Spleen (tissue), 11 donors: ENCODE measurements at regions not wholly inside any gene's neighbourhood (a gene's known extent, or its start where the extent isn't known, plus 50 kb on each side); places are given as distances from the start of the nearest gene placed in this dataset.

Source experiments
- DNase-seq: peaks from one replicate; pipeline ENCODE4 v3.0.0-alpha.2; 2020
- H3K27ac ChIP-seq, 8 donors: fragments of 200-600 bp; sonication (generic) in 7 of 8; 1 replicate in 4 of 8; 2 replicates in 4 of 8; pipeline versions ENCODE4 v1.5.0 to v1.8.0; 2016 to 2021; ENCODE audit warnings: inconsistent platforms in 4 of 8, mild to moderate bottlenecking in 4 of 8, moderate library complexity in 1 of 8
- H3K27me3 ChIP-seq, 7 donors: fragments of 200-600 bp; sonication (generic) in 6 of 7; replicated peaks in 1 of 7; 1 replicate in 4 of 7; 2 replicates in 3 of 7; pipeline versions ENCODE4 v1.5.0 to v1.8.0; 2016 to 2021; ENCODE audit warnings: inconsistent platforms in 3 of 7, mild to moderate bottlenecking in 1 of 7
- H3K36me3 ChIP-seq, 6 donors: fragments of 200-600 bp; sonication (generic) in 5 of 6; 1 replicate in 4 of 6; 2 replicates in 2 of 6; pipeline versions ENCODE4 v1.5.0 to v1.8.0; 2016 to 2021; ENCODE audit warnings: inconsistent platforms in 2 of 6
- H3K4me1 ChIP-seq, 6 donors: fragments of 200-600 bp; sonication (generic) in 5 of 6; 1 replicate in 3 of 6; 2 replicates in 3 of 6; pipeline versions ENCODE4 v1.5.0 to v1.8.0; 2016 to 2021; ENCODE audit warnings: inconsistent platforms in 3 of 6
- H3K4me3 ChIP-seq, 8 donors: fragments of 200-600 bp; sonication (generic) in 7 of 8; 1 replicate in 4 of 8; 2 replicates in 4 of 8; pipeline versions ENCODE4 v1.5.0 to v1.8.0; 2016 to 2021; ENCODE audit warnings: inconsistent platforms in 4 of 8, mild to moderate bottlenecking in 4 of 8, moderate library complexity in 2 of 8
- H3K9me3 ChIP-seq, 8 donors: fragments of 200-600 bp; sonication (generic) in 7 of 8; 1 replicate in 4 of 8; 2 replicates in 4 of 8; pipeline versions ENCODE4 v1.5.0 to v1.8.0; 2016 to 2021; ENCODE audit warnings: inconsistent platforms in 4 of 8
- POLR2A ChIP-seq, 3 donors: fragments of 450-650 bp; IDR thresholded peaks; one replicate each; pipeline ENCODE4 v1.5.1; 2017; ENCODE audit warnings: antibody characterized with exemption in 3 of 3, mild to moderate bottlenecking in 1 of 3
- POLR2AphosphoS5 ChIP-seq, 3 donors: sonication (generic); formaldehyde crosslinking; IDR thresholded peaks; one replicate each; pipeline ENCODE4 v1.5.1; 2017; ENCODE audit warnings: antibody characterized with exemption in 3 of 3
- WGBS, 5 donors: extraction: QIAGEN DNeasy Blood & Tissue Kit in 3 of 5; methylation state at CpG; one replicate each; pipeline versions ENCODE4 v1.1.5 to v1.1.7; 2013 to 2018; 5-methylcytosine and 5-hydroxymethylcytosine counted together
- intact Hi-C: fragments of 100-400 bp; cut with DNase I; formaldehyde crosslinking; loops from one replicate; pipeline ENCODE4 v1.15.0; 2023; ENCODE audit warnings: low total_unique reads
- TF ChIP-seq, protein P1 (sequence below), 11 experiments: fragments of 200-600 bp in 7 of 11; fragments of 450-650 bp in 4 of 11; sonication (generic) in 4 of 11; IDR thresholded peaks in 8 of 11; conservative IDR thresholded peaks in 3 of 11; 1 replicate in 7 of 11; 2 replicates in 4 of 11; pipeline versions ENCODE4 v1.4.0 to v1.8.0; 2016 to 2021; ENCODE audit warnings: antibody characterized with exemption in 11 of 11, inconsistent platforms in 4 of 11, mild to moderate bottlenecking in 1 of 11
- donor health status: healthy with polysubstance abuse.
- donor health status: DM: no; HTN: no; CAD: no; lungs with moderate emphysema.
- donor health status: DM: no; HTN: no; CAD: no.
- donor health status: Bipolar disorder and iron deficiency.
- donor health status: healthy.
- donor health status: DM: no; HTN: no; CAD: no.
- donor health status: DM: yes; HTN: yes; CAD: no.

DNA sequence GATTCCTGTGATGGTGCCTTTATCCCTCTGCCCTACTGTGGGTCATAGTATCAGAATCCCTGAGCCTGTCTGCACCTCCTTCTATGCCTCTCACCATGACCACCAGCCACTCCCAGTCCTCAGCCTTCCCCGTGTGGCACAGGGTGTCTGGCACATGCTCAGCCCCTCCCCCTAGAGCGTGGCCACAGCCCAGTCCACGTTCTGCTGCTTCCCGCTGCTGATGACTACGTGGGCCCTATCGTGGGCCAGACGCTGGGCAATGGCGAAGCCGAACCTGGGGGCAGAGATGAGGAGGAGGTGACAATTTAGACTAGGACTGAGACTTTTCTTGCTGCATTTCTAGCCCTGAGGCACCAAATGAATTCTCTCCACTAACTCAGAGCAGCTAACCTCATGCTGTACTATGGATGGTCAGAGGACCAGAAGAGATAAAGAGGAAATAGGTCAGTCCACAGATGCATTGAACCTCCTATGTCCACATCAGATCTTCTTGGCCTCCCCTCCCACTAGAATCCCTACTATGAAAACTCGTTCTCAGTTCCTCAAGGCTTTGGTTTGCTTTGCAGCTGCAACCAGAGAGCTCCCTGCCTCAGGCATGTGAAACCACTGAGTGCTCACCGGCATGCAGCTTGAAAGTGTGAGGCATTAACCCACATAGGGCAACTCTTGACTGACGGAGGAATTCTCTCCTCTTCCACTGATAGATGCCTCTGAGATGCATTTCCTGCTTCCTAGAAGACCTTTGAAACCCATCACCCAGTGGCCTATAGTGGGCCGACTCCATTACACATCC lies 126.3 kb upstream of the DHRS4 start:
- 73 to 88% (median 88%) methylated on average over 13 of the region's 13 CpGs for WGBS, 5 donors
- Histone ChIP-seq H3K27ac (no peak overlapping the region), H3K36me3 (no peaks in the 10 kb centered on the region), H3K4me3 (no peak overlapping the region), H3K4me1 (peaks cover 0 to 21% (median 5%) of the 10 kb centered on the region in 6 donors), H3K9me3 (no peaks in the 10 kb centered on the region), H3K27me3 (no peaks in the 10 kb centered on the region)
- no peak for DNase-seq
- intact Hi-C loops: no loop called here
- TF ChIP-seq POLR2AphosphoS5 (IDR thresholded peaks at IDR 0.05): no peak
- TF ChIP-seq POLR2A (IDR thresholded peaks at IDR 0.05): no peak
- TF ChIP-seq, protein P1, sequence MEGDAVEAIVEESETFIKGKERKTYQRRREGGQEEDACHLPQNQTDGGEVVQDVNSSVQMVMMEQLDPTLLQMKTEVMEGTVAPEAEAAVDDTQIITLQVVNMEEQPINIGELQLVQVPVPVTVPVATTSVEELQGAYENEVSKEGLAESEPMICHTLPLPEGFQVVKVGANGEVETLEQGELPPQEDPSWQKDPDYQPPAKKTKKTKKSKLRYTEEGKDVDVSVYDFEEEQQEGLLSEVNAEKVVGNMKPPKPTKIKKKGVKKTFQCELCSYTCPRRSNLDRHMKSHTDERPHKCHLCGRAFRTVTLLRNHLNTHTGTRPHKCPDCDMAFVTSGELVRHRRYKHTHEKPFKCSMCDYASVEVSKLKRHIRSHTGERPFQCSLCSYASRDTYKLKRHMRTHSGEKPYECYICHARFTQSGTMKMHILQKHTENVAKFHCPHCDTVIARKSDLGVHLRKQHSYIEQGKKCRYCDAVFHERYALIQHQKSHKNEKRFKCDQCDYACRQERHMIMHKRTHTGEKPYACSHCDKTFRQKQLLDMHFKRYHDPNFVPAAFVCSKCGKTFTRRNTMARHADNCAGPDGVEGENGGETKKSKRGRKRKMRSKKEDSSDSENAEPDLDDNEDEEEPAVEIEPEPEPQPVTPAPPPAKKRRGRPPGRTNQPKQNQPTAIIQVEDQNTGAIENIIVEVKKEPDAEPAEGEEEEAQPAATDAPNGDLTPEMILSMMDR (IDR thresholded peaks at IDR 0.05 in 8 of 11, conservative IDR thresholded peaks at IDR 0.05 in 3 of 11): no peak

DNA sequence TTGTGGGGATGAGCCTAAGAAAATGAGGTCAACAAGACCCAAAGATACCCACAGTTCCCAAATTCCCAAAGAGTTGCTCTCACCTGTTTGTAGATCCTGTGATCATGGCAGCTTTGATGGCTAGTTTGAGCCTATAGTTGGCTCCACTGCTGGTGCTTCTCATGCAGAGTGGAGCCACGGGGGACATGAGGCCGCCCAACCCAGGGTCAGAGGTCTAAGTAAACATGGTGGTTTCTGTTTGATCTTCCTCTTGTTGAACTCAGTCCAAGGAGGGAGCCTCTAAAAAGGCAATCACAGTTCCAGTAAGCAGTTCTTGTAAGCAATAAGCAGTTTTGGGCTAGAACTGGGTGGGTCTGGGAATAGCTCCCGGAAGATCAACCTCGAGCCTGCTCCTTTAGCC lies 125.6 kb upstream of the DHRS4 start:
- Histone ChIP-seq H3K9me3 (no peaks in the 10 kb centered on the region), H3K4me1 (peaks cover 0 to 21% (median 5%) of the 10 kb centered on the region in 6 donors), H3K27me3 (no peaks in the 10 kb centered on the region), H3K4me3 (no peak overlapping the region), H3K36me3 (no peaks in the 10 kb centered on the region), H3K27ac (no peak overlapping the region)
- TF ChIP-seq POLR2AphosphoS5 (IDR thresholded peaks at IDR 0.05) (no peak), POLR2A (IDR thresholded peaks at IDR 0.05) (no peak)
- TF ChIP-seq, protein P1 (IDR thresholded peaks at IDR 0.05 in 8 of 11, conservative IDR thresholded peaks at IDR 0.05 in 3 of 11): no peak
- no peak for DNase-seq
- intact Hi-C loops: no loop called here
- WGBS, 5 donors: 66 to 83% (median 71%) methylated on average over 4 of the region's 4 CpGs

DNA sequence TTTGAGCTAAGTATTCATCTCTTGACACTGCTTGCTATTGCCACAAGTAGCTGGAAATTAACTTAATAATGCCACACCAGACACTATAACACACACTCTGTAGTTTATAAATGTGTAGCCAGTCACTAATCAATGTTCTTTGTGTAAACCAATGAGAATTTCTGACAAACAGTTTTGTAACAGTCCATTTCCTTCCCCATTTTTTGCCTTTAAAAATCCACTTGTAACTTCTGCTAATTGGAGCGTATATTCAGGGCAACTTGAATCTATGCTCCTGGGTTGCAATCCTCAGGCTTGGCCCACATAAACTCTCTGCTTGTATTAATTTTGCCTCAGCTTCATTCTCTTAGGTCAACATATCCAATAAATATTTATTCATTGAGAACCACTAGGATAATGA lies 125.0 kb upstream of the DHRS4 start:
- Histone ChIP-seq H3K36me3 (no peaks in the 10 kb centered on the region), H3K4me1 (peaks cover 0 to 21% (median 5%) of the 10 kb centered on the region in 6 donors), H3K4me3 (no peak overlapping the region), H3K27me3 (no peaks in the 10 kb centered on the region), H3K9me3 (no peaks in the 10 kb centered on the region), H3K27ac (no peak overlapping the region)
- no peak for DNase-seq
- 41 to 55% (median 48%) methylated on average over 1 of the region's 1 CpG for WGBS, 5 donors
- TF ChIP-seq POLR2AphosphoS5 (IDR thresholded peaks at IDR 0.05): no peak
- no peak for TF ChIP-seq POLR2A (IDR thresholded peaks at IDR 0.05)
- TF ChIP-seq, protein P1 (IDR thresholded peaks at IDR 0.05 in 8 of 11, conservative IDR thresholded peaks at IDR 0.05 in 3 of 11): no peak
- intact Hi-C loops: no loop called here

DNA sequence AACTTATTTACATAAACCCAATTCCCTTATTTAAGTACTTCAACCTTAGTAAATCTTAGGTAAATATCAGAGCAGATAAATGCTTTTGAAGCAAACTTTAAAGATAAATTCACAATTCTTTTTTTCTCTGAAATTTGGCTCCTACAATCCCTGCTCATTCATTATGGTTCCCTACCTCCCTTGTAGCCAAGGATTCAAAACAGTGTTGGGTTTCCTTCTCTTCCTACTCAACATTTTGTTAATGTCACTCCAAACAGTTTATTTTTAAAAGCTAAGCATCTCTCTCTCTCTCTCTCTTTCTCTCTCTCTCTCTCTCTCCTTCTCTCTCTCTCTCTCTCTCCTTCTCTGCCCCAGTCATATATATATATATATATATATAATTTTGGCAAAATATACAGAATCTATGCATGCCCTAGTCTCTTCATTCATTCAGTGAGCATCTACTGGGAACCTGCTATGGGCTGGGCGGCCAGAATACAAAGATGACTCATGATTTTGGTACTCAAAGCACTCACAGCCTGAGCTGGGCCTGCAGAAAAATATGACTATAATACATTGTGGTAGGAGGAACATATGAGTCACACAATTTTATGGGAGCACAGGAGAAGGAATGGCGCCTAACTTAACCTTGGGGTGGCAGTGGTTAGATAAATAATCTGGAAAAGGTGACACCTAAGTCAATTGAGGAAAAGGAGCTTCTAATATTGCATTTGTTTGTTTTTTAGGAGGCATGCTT lies 123.7 kb upstream of the DHRS4 start:
- Histone ChIP-seq H3K36me3 (no peaks in the 10 kb centered on the region), H3K27ac (no peak overlapping the region), H3K4me3 (no peak overlapping the region), H3K27me3 (no peaks in the 10 kb centered on the region), H3K9me3 (no peaks in the 10 kb centered on the region), H3K4me1 (peaks cover 0 to 21% (median 5%) of the 10 kb centered on the region in 6 donors)
- DNase-seq: no peak
- intact Hi-C loops: no loop called here
- WGBS, 5 donors: 64 to 84% (median 72%) methylated on average over 2 of the region's 2 CpGs
- TF ChIP-seq POLR2A (IDR thresholded peaks at IDR 0.05): no peak
- TF ChIP-seq POLR2AphosphoS5 (IDR thresholded peaks at IDR 0.05): no peak
- TF ChIP-seq, protein P1 (IDR thresholded peaks at IDR 0.05 in 8 of 11, conservative IDR thresholded peaks at IDR 0.05 in 3 of 11): no peak
